HepG2 (cell line): ENCODE measurements at regions not wholly inside any gene's neighbourhood (a gene's known extent, or its start where the extent isn't known, plus 50 kb on each side); places are given as distances from the start of the nearest gene placed in this dataset.

Experiments used
- ATAC-seq: fragments of 200-7000 bp; cut with Tn5 transposase; 3 replicates; pipeline ENCODE4 v1.9.1; 2020; ENCODE audit warnings: mild to moderate bottlenecking, moderate library complexity
- BruUV-seq: library from RNA; stranded (reverse); fragments of 400-500 nt; replicated peaks from 2 replicates; lab custom pipeline; 2021; lab: Mats Ljungman, UMichigan
- CTCF ChIA-PET: fragments of 300-600 bp; formaldehyde crosslinking; extraction: SDS; loops from one replicate; lab custom pipeline; 2021; ENCODE audit warnings: low total read pairs, inconsistent platforms, low intra/inter-chr PET ratio; lab: Yijun Ruan, JAX
- POLR2A ChIA-PET: fragments of 350-600 bp; sonication (Branson Sonifier 250); formaldehyde crosslinking; loops from one replicate; lab custom pipeline; 2020; ENCODE audit warnings: antibody characterized with exemption, inconsistent platforms; lab: Yijun Ruan, JAX
- DNase-seq: peaks from one replicate; pipeline ENCODE4 v3.0.0-alpha.2; 2015; ENCODE audit warnings: low spot score
- FAIRE-seq: peaks from 3 replicates; lab custom pipeline; 2011; peaks lifted over from hg19 to GRCh38; lab: Jason Lieb, UNC
- H2AFZ ChIP-seq: one replicate; pipeline ENCODE4 v1.6.1; 2011; ENCODE audit warnings: low read length, inconsistent platforms
- H3K27ac ChIP-seq: fragments of 300-600 bp; 3 replicates; pipeline ENCODE4 v1.8.0; 2011; ENCODE audit warnings: mixed run types, mild to moderate bottlenecking, mixed read lengths, low read length, inconsistent platforms; ENCODE audit not compliant: insufficient read depth; ENCODE audit errors: extremely low read length
- H3K27me3 ChIP-seq, 2 experiments: fragments of 200-600 bp in 1 of 2; 2 replicates in 1 of 2; 3 replicates in 1 of 2; pipeline versions ENCODE4 v1.6.0 to v1.8.0; 2011; ENCODE audit warnings: low read length in 2 of 2, mild to moderate bottlenecking in 2 of 2, moderate library complexity in 2 of 2, inconsistent platforms in 1 of 2; ENCODE audit not compliant: insufficient read depth in 2 of 2, control insufficient read depth in 1 of 2
- H3K36me3 ChIP-seq, 2 experiments: fragments of 200-600 bp in 1 of 2; replicated peaks in 1 of 2; 2 replicates in 1 of 2; 3 replicates in 1 of 2; pipeline versions ENCODE4 v1.5.1 to v1.8.0; 2011; ENCODE audit warnings: low read length in 2 of 2, inconsistent platforms in 1 of 2; ENCODE audit not compliant: insufficient read depth in 2 of 2, control insufficient read depth in 1 of 2
- H3K4me1 ChIP-seq: 2 replicates; pipeline ENCODE4 v1.5.1; 2012; ENCODE audit warnings: low read length, inconsistent platforms; ENCODE audit not compliant: insufficient read depth
- H3K4me2 ChIP-seq: 2 replicates; pipeline ENCODE4 v1.6.0; 2011; ENCODE audit warnings: low read depth, low read length, inconsistent platforms
- H3K4me3 ChIP-seq, 3 experiments: fragments of 200-600 bp in 1 of 3; sonication (generic), shearing (Covaris generic) in 1 of 3; replicated peaks in 1 of 3; 2 replicates each; pipeline ENCODE4 v1.5.1; 2011 to 2016; ENCODE audit warnings: low read length in 3 of 3, inconsistent platforms in 2 of 3, low read depth in 2 of 3, mild to moderate bottlenecking in 2 of 3, control low read depth in 1 of 3, mixed read lengths in 1 of 3; ENCODE audit not compliant: insufficient read depth in 1 of 3
- H3K79me2 ChIP-seq: one replicate; pipeline ENCODE4 v1.6.1; 2011; ENCODE audit warnings: low read length, inconsistent platforms; ENCODE audit not compliant: insufficient read depth
- H3K9ac ChIP-seq: 2 replicates; pipeline ENCODE4 v1.6.0; 2011; ENCODE audit warnings: mild to moderate bottlenecking, low read depth, low read length, inconsistent platforms; ENCODE audit not compliant: insufficient read depth
- H3K9me3 ChIP-seq: 2 replicates; pipeline ENCODE4 v1.5.1; 2012; ENCODE audit warnings: mild to moderate bottlenecking, low read length
- H4K20me1 ChIP-seq: 2 replicates; pipeline ENCODE4 v1.6.0; 2011; ENCODE audit warnings: inconsistent platforms, mild to moderate bottlenecking, low read length, moderate library complexity; ENCODE audit not compliant: insufficient read depth
- KIAA2018 ChIP-seq: sonication (generic); formaldehyde crosslinking; IDR thresholded peaks from 2 replicates; pipeline ENCODE4 v1.5.0; 2020; ENCODE audit warnings: mild to moderate bottlenecking, missing genetic modification reagents, borderline replicate concordance
- RFX3 ChIP-seq: IDR thresholded peaks from 2 replicates; pipeline ENCODE4 v1.6.1; 2016; ENCODE audit warnings: missing biosample characterization, missing genetic modification reagents
- ZFP1 ChIP-seq: IDR thresholded peaks from 2 replicates; pipeline ENCODE4 v1.6.1; 2016
- ZNF234 ChIP-seq: sonication (generic); formaldehyde crosslinking; conservative IDR thresholded peaks from 2 replicates; pipeline ENCODE4 v1.5.1; 2020; ENCODE audit warnings: mild to moderate bottlenecking, missing genetic modification reagents
- ZNF350 ChIP-seq: sonication (generic); formaldehyde crosslinking; IDR thresholded peaks from 2 replicates; pipeline ENCODE4 v1.4.0; 2020; ENCODE audit warnings: mild to moderate bottlenecking, low read depth, missing genetic modification reagents, borderline replicate concordance
- WGBS: methylation state at CpG from one replicate; pipeline ENCODE4 v1.1.6; 2017; ENCODE audit warnings: low lambda C conversion rate; 5-methylcytosine and 5-hydroxymethylcytosine counted together
- in situ Hi-C: cut with HindIII; loops from 2 replicates; pipeline ENCODE4 v1.10.0; 2017; ENCODE audit warnings: low pct_unique_long_range_greater_than_20kb; ENCODE audit not compliant: extremely low pct_ligation_motif_present
- intact Hi-C: fragments of 100-400 bp; cut with micrococcal nuclease; formaldehyde crosslinking; loops from one replicate; pipeline ENCODE4 v1.10.0; 2022; ENCODE audit not compliant: unreplicated experiment
- TF ChIP-seq, protein P1 (sequence below), 2 experiments: sonication (generic) in 1 of 2; formaldehyde crosslinking in 1 of 2; IDR thresholded peaks; 2 replicates each; pipeline versions ENCODE4 v1.4.0 to v1.6.1; 2018 to 2020; ENCODE audit warnings: missing genetic modification reagents in 2 of 2, borderline replicate concordance in 1 of 2, low read depth in 1 of 2, mild to moderate bottlenecking in 1 of 2, missing biosample characterization in 1 of 2

GRCh38 chr10:53222806-53223205 lies 450.2 kb upstream of the MBL2 start:
- Histone ChIP-seq H3K36me3 (no peaks in the 10 kb centered on the region), H3K4me3 (no peak overlapping the region), H3K27me3 (no peaks in the 10 kb centered on the region), H3K9me3 (no peaks in the 10 kb centered on the region), H3K27ac (no peak overlapping the region), H3K4me1 (no peaks in the 10 kb centered on the region), H2AFZ (no peak overlapping the region), H3K9ac (no peak overlapping the region), H3K79me2 (no peaks in the 10 kb centered on the region), H4K20me1 (no peaks in the 10 kb centered on the region), H3K4me2 (no peak overlapping the region)
- 0% methylated on average over 2 of the region's 5 CpGs for WGBS
- no peak for DNase-seq
- CTCF ChIA-PET: no interaction called here
- intact Hi-C loops (no loop called here), in situ Hi-C loops (no loop called here)
- no TSS peak for BruUV-seq
- ATAC-seq: no peak
- FAIRE-seq: no peak
- TF ChIP-seq ZNF350 (CRISPR knock-in tag): no peak
- no peak for TF ChIP-seq ZFP1 (CRISPR knock-in tag)
- no peak for TF ChIP-seq ZNF234
- TF ChIP-seq, protein P1, sequence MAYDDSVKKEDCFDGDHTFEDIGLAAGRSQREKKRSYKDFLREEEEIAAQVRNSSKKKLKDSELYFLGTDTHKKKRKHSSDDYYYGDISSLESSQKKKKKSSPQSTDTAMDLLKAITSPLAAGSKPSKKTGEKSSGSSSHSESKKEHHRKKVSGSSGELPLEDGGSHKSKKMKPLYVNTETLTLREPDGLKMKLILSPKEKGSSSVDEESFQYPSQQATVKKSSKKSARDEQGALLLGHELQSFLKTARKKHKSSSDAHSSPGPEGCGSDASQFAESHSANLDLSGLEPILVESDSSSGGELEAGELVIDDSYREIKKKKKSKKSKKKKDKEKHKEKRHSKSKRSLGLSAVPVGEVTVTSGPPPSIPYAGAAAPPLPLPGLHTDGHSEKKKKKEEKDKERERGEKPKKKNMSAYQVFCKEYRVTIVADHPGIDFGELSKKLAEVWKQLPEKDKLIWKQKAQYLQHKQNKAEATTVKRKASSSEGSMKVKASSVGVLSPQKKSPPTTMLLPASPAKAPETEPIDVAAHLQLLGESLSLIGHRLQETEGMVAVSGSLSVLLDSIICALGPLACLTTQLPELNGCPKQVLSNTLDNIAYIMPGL (CRISPR knock-in tag; IDR thresholded peaks at IDR 0.05; ENCODE audit: borderline replicate concordance in 1 of 2, low read depth in 1 of 2): no peak
- TF ChIP-seq KIAA2018: no peak
- no peak for TF ChIP-seq RFX3 (CRISPR knock-in tag)
- POLR2A ChIA-PET: no interaction called here
